ENCODE measurements at regions not wholly inside any gene's neighbourhood (a gene's known extent, or its start where the extent isn't known, plus 50 kb on each side); places are given as distances from the start of the nearest gene placed in this dataset.

GRCh38 chr10:128901236-128901635 lies 565.8 kb upstream of the MGMT start:
- TF ChIP-seq POLR2A (IDR thresholded peaks at IDR 0.05) (no peak), CTCF (IDR thresholded peaks at IDR 0.05) (no peak), POLR2AphosphoS5 (IDR thresholded peaks at IDR 0.05) (no peak)

All from sigmoid colon (tissue), 4 donors.